NCI-H2196 (cell line): ENCODE measurements at regions not wholly inside any gene's neighbourhood (a gene's known extent, or its start where the extent isn't known, plus 50 kb on each side); places are given as distances from the start of the nearest gene placed in this dataset.

Experiments
- DNase-seq: peaks from one replicate; lab custom pipeline; 2025; ENCODE audit not compliant: unreplicated experiment; lab: John Stamatoyannopoulos, UW

- DNase-seq = no peak
These were observed 196.0 kb upstream of the PSMD7 start for GRCh38 chr16:74100395-74101326.

GRCh38 chr16:74099530-74099929 lies 197.1 kb upstream of the PSMD7 start:
- no peak for DNase-seq

- DNase-seq = no peak
These were observed 201.7 kb upstream of the PSMD7 start for GRCh38 chr16:74094962-74095361.

GRCh38 chr16:74094514-74094913 lies 202.1 kb upstream of the PSMD7 start:
- no peak for DNase-seq

- DNase-seq = no peak
These were observed 204.3 kb upstream of the PSMD7 start for GRCh38 chr16:74092336-74092735.

- DNase-seq = no peak
These were observed 205.7 kb upstream of the PSMD7 start for GRCh38 chr16:74090871-74091270.

- no peak for DNase-seq
These were observed 213.1 kb upstream of the PSMD7 start for GRCh38 chr16:74083541-74083940.

GRCh38 chr16:74080311-74080710 lies 216.3 kb upstream of the PSMD7 start:
- no peak for DNase-seq

GRCh38 chr16:74079232-74079586 lies 217.4 kb upstream of the PSMD7 start:
- no peak for DNase-seq

- no peak for DNase-seq
These were observed 217.9 kb upstream of the PSMD7 start for GRCh38 chr16:74078511-74079231.

- DNase-seq = no peak
These were observed 220.0 kb upstream of the PSMD7 start for GRCh38 chr16:74076568-74076967.

GRCh38 chr16:74075393-74075792 lies 221.2 kb upstream of the PSMD7 start:
- DNase-seq = no peak

GRCh38 chr16:74073456-74073855 lies 223.2 kb upstream of the PSMD7 start:
- DNase-seq = no peak

GRCh38 chr16:74071996-74072535 lies 224.5 kb upstream of the PSMD7 start:
- no peak for DNase-seq

- no peak for DNase-seq
These were observed 226.4 kb upstream of the PSMD7 start for GRCh38 chr16:74070237-74070636.

GRCh38 chr16:74064120-74064735 lies 232.4 kb upstream of the PSMD7 start:
- DNase-seq = no peak

GRCh38 chr16:74053826-74054225 lies 242.8 kb upstream of the PSMD7 start:
- DNase-seq = no peak

- DNase-seq = no peak
These were observed 243.3 kb upstream of the PSMD7 start for GRCh38 chr16:74053312-74053711.

- no peak for DNase-seq
These were observed 244.6 kb upstream of the PSMD7 start for GRCh38 chr16:74052016-74052415.

- DNase-seq = no peak
These were observed 247.6 kb upstream of the PSMD7 start for GRCh38 chr16:74049027-74049426.

GRCh38 chr16:74046524-74046923 lies 250.1 kb upstream of the PSMD7 start:
- DNase-seq = no peak

GRCh38 chr16:74045513-74045912 lies 251.1 kb upstream of the PSMD7 start:
- DNase-seq = no peak
